ENCODE measurements at regions not wholly inside any gene's neighbourhood (a gene's known extent, or its start where the extent isn't known, plus 50 kb on each side); places are given as distances from the start of the nearest gene placed in this dataset.

GRCh38 chr13:97843189-97843588, 110.3 kb upstream of the IPO5 start:
- Histone ChIP-seq H3K27ac (ENCODE audit: low read depth, low read length) (no peak overlapping the region), H3K9ac (ENCODE audit: low read length in 5 of 5) (no peak overlapping the region), H3K36me3 (ENCODE audit: control insufficient read depth in 5 of 5, insufficient read depth in 5 of 5, low read length in 5 of 5) (no peaks in the 10 kb centered on the region), H3K4me1 (ENCODE audit: control insufficient read depth in 5 of 5, insufficient read depth in 5 of 5, low read length in 5 of 5) (no peaks in the 10 kb centered on the region), H3K27me3 (ENCODE audit: control insufficient read depth in 5 of 5, insufficient read depth in 4 of 5, low read length in 5 of 5) (peaks cover 0 to 3% (median 0%) of the 10 kb centered on the region in 5 donors), H3K4me3 (ENCODE audit: low read depth in 1 of 5, low read length in 5 of 5) (no peak overlapping the region), H3K9me3 (ENCODE audit: control insufficient read depth in 5 of 5, low read length in 5 of 5) (no peaks in the 10 kb centered on the region)

- Histone ChIP-seq H3K9ac (ENCODE audit: low read length in 5 of 5) (no peak overlapping the region), H3K27ac (ENCODE audit: low read depth, low read length) (no peak overlapping the region), H3K4me3 (ENCODE audit: low read depth in 1 of 5, low read length in 5 of 5) (no peak overlapping the region), H3K27me3 (ENCODE audit: control insufficient read depth in 5 of 5, insufficient read depth in 4 of 5, low read length in 5 of 5) (peaks cover 0 to 3% (median 0%) of the 10 kb centered on the region in 5 donors), H3K9me3 (ENCODE audit: control insufficient read depth in 5 of 5, low read length in 5 of 5) (no peaks in the 10 kb centered on the region), H3K36me3 (ENCODE audit: control insufficient read depth in 5 of 5, insufficient read depth in 5 of 5, low read length in 5 of 5) (no peaks in the 10 kb centered on the region), H3K4me1 (ENCODE audit: control insufficient read depth in 5 of 5, insufficient read depth in 5 of 5, low read length in 5 of 5) (peaks cover 0 to 9% (median 3%) of the 10 kb centered on the region in 5 donors)
These were observed 109.3 kb upstream of the IPO5 start for GRCh38 chr13:97844151-97844550.

GRCh38 chr13:97848886-97849285, 104.6 kb upstream of the IPO5 start:
- Histone ChIP-seq H3K36me3 (ENCODE audit: control insufficient read depth in 5 of 5, insufficient read depth in 5 of 5, low read length in 5 of 5) (no peaks in the 10 kb centered on the region), H3K4me1 (ENCODE audit: control insufficient read depth in 5 of 5, insufficient read depth in 5 of 5, low read length in 5 of 5) (peaks cover 0 to 12% (median 3%) of the 10 kb centered on the region in 5 donors), H3K27me3 (ENCODE audit: control insufficient read depth in 5 of 5, insufficient read depth in 4 of 5, low read length in 5 of 5) (no peaks in the 10 kb centered on the region), H3K9ac (ENCODE audit: low read length in 5 of 5) (no peak overlapping the region), H3K27ac (ENCODE audit: low read depth, low read length) (no peak overlapping the region), H3K9me3 (ENCODE audit: control insufficient read depth in 5 of 5, low read length in 5 of 5) (no peaks in the 10 kb centered on the region), H3K4me3 (ENCODE audit: low read depth in 1 of 5, low read length in 5 of 5) (no peak overlapping the region)

GRCh38 chr13:97849305-97849704, 104.2 kb upstream of the IPO5 start:
- H3K9me3 ChIP-seq (ENCODE audit: control insufficient read depth in 5 of 5, low read length in 5 of 5) = no peaks in the 10 kb centered on the region
- H3K4me1 ChIP-seq (ENCODE audit: control insufficient read depth in 5 of 5, insufficient read depth in 5 of 5, low read length in 5 of 5) = peaks cover 0 to 12% (median 3%) of the 10 kb centered on the region in 5 donors
- no peaks in the 10 kb centered on the region for H3K27me3 ChIP-seq (ENCODE audit: control insufficient read depth in 5 of 5, insufficient read depth in 4 of 5, low read length in 5 of 5)
- H3K4me3 ChIP-seq (ENCODE audit: low read depth in 1 of 5, low read length in 5 of 5) = no peak overlapping the region
- H3K9ac ChIP-seq (ENCODE audit: low read length in 5 of 5) = no peak overlapping the region
- H3K27ac ChIP-seq (ENCODE audit: low read depth, low read length) = no peak overlapping the region
- H3K36me3 ChIP-seq (ENCODE audit: control insufficient read depth in 5 of 5, insufficient read depth in 5 of 5, low read length in 5 of 5) = no peaks in the 10 kb centered on the region

GRCh38 chr13:97851269-97851668, 102.2 kb upstream of the IPO5 start:
- Histone ChIP-seq H3K27ac (ENCODE audit: low read depth, low read length) (no peak overlapping the region), H3K9ac (ENCODE audit: low read length in 5 of 5) (no peak overlapping the region), H3K9me3 (ENCODE audit: control insufficient read depth in 5 of 5, low read length in 5 of 5) (no peaks in the 10 kb centered on the region), H3K36me3 (ENCODE audit: control insufficient read depth in 5 of 5, insufficient read depth in 5 of 5, low read length in 5 of 5) (no peaks in the 10 kb centered on the region), H3K27me3 (ENCODE audit: control insufficient read depth in 5 of 5, insufficient read depth in 4 of 5, low read length in 5 of 5) (no peaks in the 10 kb centered on the region), H3K4me1 (ENCODE audit: control insufficient read depth in 5 of 5, insufficient read depth in 5 of 5, low read length in 5 of 5) (peaks cover 0 to 18% (median 10%) of the 10 kb centered on the region in 5 donors), H3K4me3 (ENCODE audit: low read depth in 1 of 5, low read length in 5 of 5) (no peak overlapping the region)

GRCh38 chr13:97852181-97852874, 101.1 kb upstream of the IPO5 start:
- no peak overlapping the region for H3K27ac ChIP-seq (ENCODE audit: low read depth, low read length)
- no peaks in the 10 kb centered on the region for H3K9me3 ChIP-seq (ENCODE audit: control insufficient read depth in 5 of 5, low read length in 5 of 5)
- H3K4me1 ChIP-seq (ENCODE audit: control insufficient read depth in 5 of 5, insufficient read depth in 5 of 5, low read length in 5 of 5) = peaks cover 0 to 23% (median 18%) of the 10 kb centered on the region in 5 donors
- no peak overlapping the region for H3K9ac ChIP-seq (ENCODE audit: low read length in 5 of 5)
- H3K36me3 ChIP-seq (ENCODE audit: control insufficient read depth in 5 of 5, insufficient read depth in 5 of 5, low read length in 5 of 5) = no peaks in the 10 kb centered on the region
- H3K27me3 ChIP-seq (ENCODE audit: control insufficient read depth in 5 of 5, insufficient read depth in 4 of 5, low read length in 5 of 5) = no peaks in the 10 kb centered on the region
- H3K4me3 ChIP-seq (ENCODE audit: low read depth in 1 of 5, low read length in 5 of 5) = no peak overlapping the region

- Histone ChIP-seq H3K4me1 (ENCODE audit: control insufficient read depth in 5 of 5, insufficient read depth in 5 of 5, low read length in 5 of 5) (peaks cover 0 to 23% (median 18%) of the 10 kb centered on the region in 5 donors), H3K4me3 (ENCODE audit: low read depth in 1 of 5, low read length in 5 of 5) (no peak overlapping the region), H3K9me3 (ENCODE audit: control insufficient read depth in 5 of 5, low read length in 5 of 5) (no peaks in the 10 kb centered on the region)
These were observed 99.9 kb upstream of the IPO5 start for GRCh38 chr13:97853550-97853949.

GRCh38 chr13:97855570-97856303, 97.7 kb upstream of the IPO5 start:
- peak overlapping the region in 1 of 5 donors; percentile 27 for H3K4me3 ChIP-seq (ENCODE audit: low read depth in 1 of 5, low read length in 5 of 5)
- peak overlapping the region; percentile 95 for H3K27ac ChIP-seq (ENCODE audit: low read depth, low read length)
- H3K4me1 ChIP-seq (ENCODE audit: control insufficient read depth in 5 of 5, insufficient read depth in 5 of 5, low read length in 5 of 5) = peaks cover 0 to 16% (median 11%) of the 10 kb centered on the region in 5 donors
- no peaks in the 10 kb centered on the region for H3K36me3 ChIP-seq (ENCODE audit: control insufficient read depth in 5 of 5, insufficient read depth in 5 of 5, low read length in 5 of 5)
- peak overlapping the region in 1 of 5 donors; percentile 50 for H3K9ac ChIP-seq (ENCODE audit: low read length in 5 of 5)
- H3K27me3 ChIP-seq (ENCODE audit: control insufficient read depth in 5 of 5, insufficient read depth in 4 of 5, low read length in 5 of 5) = no peaks in the 10 kb centered on the region
- no peaks in the 10 kb centered on the region for H3K9me3 ChIP-seq (ENCODE audit: control insufficient read depth in 5 of 5, low read length in 5 of 5)

More at GRCh38 chr13:97853550-97853949, 99.9 kb upstream of the IPO5 start:
- H3K9ac ChIP-seq (ENCODE audit: low read length in 5 of 5) = no peak overlapping the region
- peak overlapping the region; percentile 60 for H3K27ac ChIP-seq (ENCODE audit: low read depth, low read length)
- no peaks in the 10 kb centered on the region for H3K27me3 ChIP-seq (ENCODE audit: control insufficient read depth in 5 of 5, insufficient read depth in 4 of 5, low read length in 5 of 5)
- no peaks in the 10 kb centered on the region for H3K36me3 ChIP-seq (ENCODE audit: control insufficient read depth in 5 of 5, insufficient read depth in 5 of 5, low read length in 5 of 5)

GRCh38 chr13:97856304-97856675, 97.2 kb upstream of the IPO5 start:
- H3K9me3 ChIP-seq (ENCODE audit: control insufficient read depth in 5 of 5, low read length in 5 of 5) = no peaks in the 10 kb centered on the region
- H3K27me3 ChIP-seq (ENCODE audit: control insufficient read depth in 5 of 5, insufficient read depth in 4 of 5, low read length in 5 of 5) = no peaks in the 10 kb centered on the region
- no peaks in the 10 kb centered on the region for H3K36me3 ChIP-seq (ENCODE audit: control insufficient read depth in 5 of 5, insufficient read depth in 5 of 5, low read length in 5 of 5)
- H3K4me3 ChIP-seq (ENCODE audit: low read depth in 1 of 5, low read length in 5 of 5) = peak overlapping the region in 1 of 5 donors; percentile 27
- H3K27ac ChIP-seq (ENCODE audit: low read depth, low read length) = peak overlapping the region; percentile 95
- H3K9ac ChIP-seq (ENCODE audit: low read length in 5 of 5) = no peak overlapping the region
- peaks cover 0 to 16% (median 11%) of the 10 kb centered on the region in 5 donors for H3K4me1 ChIP-seq (ENCODE audit: control insufficient read depth in 5 of 5, insufficient read depth in 5 of 5, low read length in 5 of 5)

- Histone ChIP-seq H3K9ac (ENCODE audit: low read length in 5 of 5) (no peak overlapping the region), H3K27ac (ENCODE audit: low read depth, low read length) (no peak overlapping the region), H3K27me3 (ENCODE audit: control insufficient read depth in 5 of 5, insufficient read depth in 4 of 5, low read length in 5 of 5) (no peaks in the 10 kb centered on the region), H3K9me3 (ENCODE audit: control insufficient read depth in 5 of 5, low read length in 5 of 5) (no peaks in the 10 kb centered on the region), H3K36me3 (ENCODE audit: control insufficient read depth in 5 of 5, insufficient read depth in 5 of 5, low read length in 5 of 5) (no peaks in the 10 kb centered on the region), H3K4me3 (ENCODE audit: low read depth in 1 of 5, low read length in 5 of 5) (no peak overlapping the region), H3K4me1 (ENCODE audit: control insufficient read depth in 5 of 5, insufficient read depth in 5 of 5, low read length in 5 of 5) (peaks cover 0 to 16% (median 11%) of the 10 kb centered on the region in 5 donors)
These were observed 95.3 kb upstream of the IPO5 start for GRCh38 chr13:97858161-97858560.
